H1 (cell line): ENCODE measurements at regions not wholly inside any gene's neighbourhood (a gene's known extent, or its start where the extent isn't known, plus 50 kb on each side); places are given as distances from the start of the nearest gene placed in this dataset.

Experiments
- EGR1 ChIP-seq: IDR thresholded peaks from 2 replicates; pipeline ENCODE4 v1.6.1; 2011; ENCODE audit warnings: low read depth, low read length, borderline replicate concordance

GRCh38 chr13:61536433-61536832 is 120.8 kb upstream of the PCDH20 start (continued):
- no peak for TF ChIP-seq EGR1
